AG10803 (cell line): ENCODE measurements at regions not wholly inside any gene's neighbourhood (a gene's known extent, or its start where the extent isn't known, plus 50 kb on each side); places are given as distances from the start of the nearest gene placed in this dataset.

ENCODE experiments used
- DNase-seq: peaks from one replicate; pipeline ENCODE4 v3.0.0; 2010; ENCODE audit warnings: low read depth
- H3K4me3 ChIP-seq: 2 replicates; pipeline ENCODE4 v1.5.1; 2011; ENCODE audit warnings: mild to moderate bottlenecking, low read length, control low read depth
- CTCF ChIP-seq: conservative IDR thresholded peaks from 2 replicates; pipeline ENCODE4 v1.5.1; 2011; ENCODE audit warnings: mild to moderate bottlenecking, low read length, control low read depth, inconsistent platforms

- no peak for DNase-seq
- no peak for TF ChIP-seq CTCF
- no peak overlapping the region for H3K4me3 ChIP-seq
Observed at GRCh38 chr16:6674071-6674470, 658.6 kb upstream of the RBFOX1 start.

- DNase-seq: no peak
- no peak for TF ChIP-seq CTCF
- H3K4me3 ChIP-seq: no peak overlapping the region
Observed at GRCh38 chr16:6672507-6672906, 660.1 kb upstream of the RBFOX1 start.

- DNase-seq: no peak
- no peak for TF ChIP-seq CTCF
- no peak overlapping the region for H3K4me3 ChIP-seq
Observed at GRCh38 chr16:6667393-6667792, 665.3 kb upstream of the RBFOX1 start.

- TF ChIP-seq CTCF: no peak
- H3K4me3 ChIP-seq: no peak overlapping the region
- DNase-seq: no peak
Observed at GRCh38 chr16:6665126-6665525, 667.5 kb upstream of the RBFOX1 start.

GRCh38 chr16:6663668-6664067 lies 669.0 kb upstream of the RBFOX1 start:
- no peak overlapping the region for H3K4me3 ChIP-seq
- TF ChIP-seq CTCF: no peak
- DNase-seq: no peak

GRCh38 chr16:6656760-6657159 lies 675.9 kb upstream of the RBFOX1 start:
- H3K4me3 ChIP-seq: no peak overlapping the region
- no peak for DNase-seq
- TF ChIP-seq CTCF: no peak

GRCh38 chr16:6646891-6647290 lies 685.8 kb upstream of the RBFOX1 start:
- no peak for DNase-seq
- H3K4me3 ChIP-seq: no peak overlapping the region
- TF ChIP-seq CTCF: no peak
